ENCODE measurements at regions not wholly inside any gene's neighbourhood (a gene's known extent, or its start where the extent isn't known, plus 50 kb on each side); places are given as distances from the start of the nearest gene placed in this dataset.
A peak's percentile ranks its signal among the peaks of the same experiment; 100 is the strongest.

DNA sequence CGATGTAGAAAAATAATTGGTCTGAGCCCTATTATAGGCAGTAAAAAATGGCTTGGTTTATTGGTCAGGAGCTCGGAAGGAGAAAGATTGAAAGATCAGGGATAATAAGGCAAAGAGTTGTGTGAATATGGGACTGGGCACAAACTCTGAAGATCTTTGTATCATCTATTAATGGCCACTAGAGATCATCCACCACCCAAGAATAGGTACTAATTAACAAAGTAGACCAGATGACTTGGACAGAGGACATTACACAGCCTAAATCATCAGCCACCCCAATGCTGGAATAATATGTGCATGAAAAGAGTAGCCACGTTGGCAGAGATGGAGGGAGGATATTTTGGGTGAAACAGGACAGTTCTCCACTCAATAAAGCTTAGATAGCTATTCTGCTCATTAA lies 364.1 kb downstream of the EFNA5 start:
- ChIA-PET CTCF (interaction anchor here (2.0 kb wide), 1 partner anchor 59 kb away, joined by 7 read pairs; no protein-coding TSS in a partner anchor), POLR2A (no interaction called here)
- no peaks in the 10 kb centered on the region for H3K36me3 ChIP-seq (ENCODE audit: control insufficient read depth in 2 of 2, insufficient read depth in 1 of 2, low read length in 2 of 2)
- H3K4me1 ChIP-seq (ENCODE audit: control insufficient read depth, insufficient read depth, low read length) = no peaks in the 10 kb centered on the region
- H3K27ac ChIP-seq (ENCODE audit: extremely low read depth, low read depth, low read length) = no peak overlapping the region
- no peaks in the 10 kb centered on the region for H3K9me3 ChIP-seq (ENCODE audit: control insufficient read depth, insufficient read depth, low read depth, low read length)
- H3K4me3 ChIP-seq (ENCODE audit: low read depth, low read length) = no peak overlapping the region
- TF ChIP-seq ZNF140 (tag by site-specific recombination; IDR thresholded peaks at IDR 0.05) (peak; percentile 32; the same call in 1 of the 2 replicates), TRIM28 (IDR thresholded peaks at IDR 0.05; ENCODE audit: borderline replicate concordance, low read length) (no peak)

DNA sequence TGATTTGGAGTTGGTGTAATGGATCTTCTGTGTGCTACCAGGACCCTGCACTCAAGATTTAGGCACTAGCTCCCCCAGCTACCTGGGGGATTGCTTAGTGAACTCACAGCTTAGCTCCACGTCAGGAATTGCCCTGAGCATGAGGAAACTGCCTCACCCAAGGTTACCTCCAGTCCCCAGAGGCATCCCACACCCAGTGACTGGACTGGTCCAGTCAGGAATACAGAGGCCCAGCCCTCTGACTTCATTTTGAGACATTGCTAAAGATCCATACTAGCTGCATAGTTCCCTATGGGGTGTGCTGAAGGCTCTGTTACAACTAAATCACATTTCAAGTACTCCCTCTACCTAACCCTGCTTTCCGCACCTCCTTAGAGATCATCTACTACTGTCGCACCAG lies 364.7 kb downstream of the EFNA5 start:
- no peak overlapping the region for H3K4me3 ChIP-seq (ENCODE audit: low read depth, low read length)
- H3K27ac ChIP-seq (ENCODE audit: extremely low read depth, low read depth, low read length) = no peak overlapping the region
- no peaks in the 10 kb centered on the region for H3K36me3 ChIP-seq (ENCODE audit: control insufficient read depth in 2 of 2, insufficient read depth in 1 of 2, low read length in 2 of 2)
- H3K9me3 ChIP-seq (ENCODE audit: control insufficient read depth, insufficient read depth, low read depth, low read length) = no peaks in the 10 kb centered on the region
- H3K4me1 ChIP-seq (ENCODE audit: control insufficient read depth, insufficient read depth, low read length) = no peaks in the 10 kb centered on the region
- ChIA-PET CTCF (interaction anchor here (2.0 kb wide), 1 partner anchor 58 kb away, joined by 7 read pairs; no protein-coding TSS in a partner anchor), POLR2A (no interaction called here)
- TF ChIP-seq ZNF76 (tag by site-specific recombination; IDR thresholded peaks at IDR 0.05; ENCODE audit: borderline replicate concordance, low read depth) (no peak), SP7 (tag by site-specific recombination; IDR thresholded peaks at IDR 0.05) (no peak), ZNF223 (tag by site-specific recombination; IDR thresholded peaks at IDR 0.05) (no peak)

DNA sequence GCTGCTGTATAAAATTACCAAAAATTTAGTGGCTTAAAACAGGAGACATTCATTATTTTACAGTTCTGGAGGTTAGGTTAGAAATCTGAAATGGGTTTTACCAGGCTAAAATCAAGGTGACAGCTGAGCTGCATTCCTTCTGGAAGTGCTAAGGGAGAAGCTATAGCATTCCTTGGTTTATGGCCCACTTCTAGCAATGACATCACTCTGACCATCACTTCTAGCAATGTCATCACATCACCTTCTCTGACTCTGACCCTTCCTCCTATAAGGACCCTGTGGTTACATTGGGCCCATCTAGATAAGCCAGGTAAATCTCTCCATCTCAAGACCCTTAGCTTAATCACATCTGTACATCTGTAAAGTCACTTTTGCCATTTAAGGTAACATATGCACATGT lies 366.1 kb downstream of the EFNA5 start:
- Histone ChIP-seq H3K4me1 (ENCODE audit: control insufficient read depth, insufficient read depth, low read length) (no peaks in the 10 kb centered on the region), H3K4me3 (ENCODE audit: low read depth, low read length) (no peak overlapping the region), H3K27ac (ENCODE audit: extremely low read depth, low read depth, low read length) (no peak overlapping the region), H3K9me3 (ENCODE audit: control insufficient read depth, insufficient read depth, low read depth, low read length) (no peaks in the 10 kb centered on the region), H3K36me3 (ENCODE audit: control insufficient read depth in 2 of 2, insufficient read depth in 1 of 2, low read length in 2 of 2) (no peaks in the 10 kb centered on the region)
- POLR2A ChIA-PET = no interaction called here
- CTCF ChIA-PET = interaction anchor here (2.0 kb wide), 1 partner anchor 57 kb away, joined by 7 read pairs; no protein-coding TSS in a partner anchor
- TF ChIP-seq, protein P1, sequence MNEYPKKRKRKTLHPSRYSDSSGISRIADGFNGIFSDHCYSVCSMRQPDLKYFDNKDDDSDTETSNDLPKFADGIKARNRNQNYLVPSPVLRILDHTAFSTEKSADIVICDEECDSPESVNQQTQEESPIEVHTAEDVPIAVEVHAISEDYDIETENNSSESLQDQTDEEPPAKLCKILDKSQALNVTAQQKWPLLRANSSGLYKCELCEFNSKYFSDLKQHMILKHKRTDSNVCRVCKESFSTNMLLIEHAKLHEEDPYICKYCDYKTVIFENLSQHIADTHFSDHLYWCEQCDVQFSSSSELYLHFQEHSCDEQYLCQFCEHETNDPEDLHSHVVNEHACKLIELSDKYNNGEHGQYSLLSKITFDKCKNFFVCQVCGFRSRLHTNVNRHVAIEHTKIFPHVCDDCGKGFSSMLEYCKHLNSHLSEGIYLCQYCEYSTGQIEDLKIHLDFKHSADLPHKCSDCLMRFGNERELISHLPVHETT (tag by site-specific recombination; IDR thresholded peaks at IDR 0.05) = no peak
- TF ChIP-seq, protein P2, sequence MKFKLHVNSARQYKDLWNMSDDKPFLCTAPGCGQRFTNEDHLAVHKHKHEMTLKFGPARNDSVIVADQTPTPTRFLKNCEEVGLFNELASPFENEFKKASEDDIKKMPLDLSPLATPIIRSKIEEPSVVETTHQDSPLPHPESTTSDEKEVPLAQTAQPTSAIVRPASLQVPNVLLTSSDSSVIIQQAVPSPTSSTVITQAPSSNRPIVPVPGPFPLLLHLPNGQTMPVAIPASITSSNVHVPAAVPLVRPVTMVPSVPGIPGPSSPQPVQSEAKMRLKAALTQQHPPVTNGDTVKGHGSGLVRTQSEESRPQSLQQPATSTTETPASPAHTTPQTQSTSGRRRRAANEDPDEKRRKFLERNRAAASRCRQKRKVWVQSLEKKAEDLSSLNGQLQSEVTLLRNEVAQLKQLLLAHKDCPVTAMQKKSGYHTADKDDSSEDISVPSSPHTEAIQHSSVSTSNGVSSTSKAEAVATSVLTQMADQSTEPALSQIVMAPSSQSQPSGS (tag by site-specific recombination; IDR thresholded peaks at IDR 0.05; ENCODE audit: low read depth) = peak; percentile 55; the same call in 1 of the 2 replicates
- TF ChIP-seq ZNF404 (tag by site-specific recombination; IDR thresholded peaks at IDR 0.05) (no peak), ZNF785 (tag by site-specific recombination; IDR thresholded peaks at IDR 0.05) (no peak), ZNF76 (tag by site-specific recombination; IDR thresholded peaks at IDR 0.05; ENCODE audit: borderline replicate concordance, low read depth) (no peak), ZNF211 (tag by site-specific recombination; IDR thresholded peaks at IDR 0.05; ENCODE audit: low read depth) (no peak), ZBTB21 (tag by site-specific recombination; IDR thresholded peaks at IDR 0.05) (peak; percentile 30; the same call in 1 of the 2 replicates), ZNF629 (tag by site-specific recombination; IDR thresholded peaks at IDR 0.05) (no peak), ZNF707 (tag by site-specific recombination; IDR thresholded peaks at IDR 0.05) (no peak), GLI2 (tag by site-specific recombination; IDR thresholded peaks at IDR 0.05; ENCODE audit: borderline replicate concordance, low read depth) (no peak), KLF8 (tag by site-specific recombination; IDR thresholded peaks at IDR 0.05) (no peak), ZNF777 (tag by site-specific recombination; IDR thresholded peaks at IDR 0.05; ENCODE audit: borderline replicate concordance) (no peak), BCL11B (tag by site-specific recombination; IDR thresholded peaks at IDR 0.05; ENCODE audit: low read depth) (no peak), HOXC10 (CRISPR knock-in tag; IDR thresholded peaks at IDR 0.05) (no peak), KLF10 (tag by site-specific recombination; IDR thresholded peaks at IDR 0.05) (no peak), ZBTB1 (tag by site-specific recombination; IDR thresholded peaks at IDR 0.05) (no peak), ZNF529 (tag by site-specific recombination; IDR thresholded peaks at IDR 0.05; ENCODE audit: insufficient replicate concordance) (no peak)
- TF ChIP-seq, protein P3, sequence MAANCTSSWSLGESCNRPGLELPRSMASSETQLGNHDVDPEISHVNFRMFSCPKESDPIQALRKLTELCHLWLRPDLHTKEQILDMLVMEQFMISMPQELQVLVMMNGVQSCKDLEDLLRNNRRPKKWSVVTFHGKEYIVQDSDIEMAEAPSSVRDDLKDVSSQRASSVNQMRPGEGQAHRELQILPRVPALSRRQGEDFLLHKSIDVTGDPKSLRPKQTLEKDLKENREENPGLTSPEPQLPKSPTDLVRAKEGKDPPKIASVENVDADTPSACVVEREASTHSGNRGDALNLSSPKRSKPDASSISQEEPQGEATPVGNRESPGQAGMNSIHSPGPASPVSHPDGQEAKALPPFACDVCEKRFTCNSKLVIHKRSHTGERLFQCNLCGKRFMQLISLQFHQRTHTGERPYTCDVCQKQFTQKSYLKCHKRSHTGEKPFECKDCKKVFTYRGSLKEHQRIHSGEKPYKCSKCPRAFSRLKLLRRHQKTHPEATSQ (tag by site-specific recombination; IDR thresholded peaks at IDR 0.05) = no peak
- TF ChIP-seq, protein P4, sequence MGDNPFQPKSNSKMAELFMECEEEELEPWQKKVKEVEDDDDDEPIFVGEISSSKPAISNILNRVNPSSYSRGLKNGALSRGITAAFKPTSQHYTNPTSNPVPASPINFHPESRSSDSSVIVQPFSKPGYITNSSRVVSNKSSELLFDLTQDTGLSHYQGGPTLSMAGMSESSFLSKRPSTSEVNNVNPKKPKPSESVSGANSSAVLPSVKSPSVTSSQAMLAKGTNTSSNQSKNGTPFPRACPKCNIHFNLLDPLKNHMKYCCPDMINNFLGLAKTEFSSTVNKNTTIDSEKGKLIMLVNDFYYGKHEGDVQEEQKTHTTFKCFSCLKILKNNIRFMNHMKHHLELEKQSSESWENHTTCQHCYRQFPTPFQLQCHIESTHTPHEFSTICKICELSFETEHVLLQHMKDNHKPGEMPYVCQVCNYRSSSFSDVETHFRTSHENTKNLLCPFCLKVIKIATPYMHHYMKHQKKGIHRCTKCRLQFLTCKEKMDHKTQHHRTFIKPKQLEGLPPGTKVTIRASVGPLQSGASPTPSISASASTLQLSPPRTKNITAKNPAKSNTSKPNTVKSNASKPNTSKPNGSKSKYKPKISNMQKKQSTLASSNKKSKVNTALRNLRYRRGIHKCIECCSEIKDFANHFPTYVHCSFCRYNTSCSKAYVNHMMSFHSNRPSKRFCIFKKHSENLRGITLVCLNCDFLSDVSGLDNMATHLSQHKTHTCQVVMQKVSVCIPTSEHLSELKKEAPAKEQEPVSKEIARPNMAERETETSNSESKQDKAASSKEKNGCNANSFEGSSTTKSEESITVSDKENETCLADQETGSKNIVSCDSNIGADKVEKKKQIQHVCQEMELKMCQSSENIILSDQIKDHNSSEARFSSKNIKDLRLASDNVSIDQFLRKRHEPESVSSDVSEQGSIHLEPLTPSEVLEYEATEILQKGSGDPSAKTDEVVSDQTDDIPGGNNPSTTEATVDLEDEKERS (tag by site-specific recombination; IDR thresholded peaks at IDR 0.05) = no peak

Measured in HEK293 (cell line).